SK-N-SH treated with all-trans-retinoic acid at 6 μM for 48 hours (cell line): ENCODE measurements at regions not wholly inside any gene's neighbourhood (a gene's known extent, or its start where the extent isn't known, plus 50 kb on each side); places are given as distances from the start of the nearest gene placed in this dataset.

ENCODE experiments used
- ARNTL ChIP-seq: fragments of 450-650 bp; formaldehyde crosslinking; IDR thresholded peaks from 2 replicates; pipeline ENCODE4 v1.5.0; 2020; ENCODE audit warnings: low read depth, mild to moderate bottlenecking, moderate library complexity, borderline replicate concordance
- PATZ1 ChIP-seq: fragments of 250-450 bp; sonication (Bioruptor Pico); IDR thresholded peaks from 2 replicates; pipeline ENCODE4 v1.8.0; 2020; ENCODE audit warnings: mild to moderate bottlenecking, moderate library complexity, borderline replicate concordance
- ZNF8 ChIP-seq: fragments of 450-650 bp; formaldehyde crosslinking; IDR thresholded peaks from 2 replicates; pipeline ENCODE4 v1.5.0; 2020; ENCODE audit warnings: mild to moderate bottlenecking, moderate library complexity

GRCh38 chr1:56415720-56416119 lies 163.6 kb downstream of the PLPP3 start:
- TF ChIP-seq ZNF8 (CRISPR knock-in tag), result no peak
- no peak for TF ChIP-seq PATZ1 (CRISPR knock-in tag)
- no peak for TF ChIP-seq ARNTL (CRISPR knock-in tag)
